ENCODE measurements at regions not wholly inside any gene's neighbourhood (a gene's known extent, or its start where the extent isn't known, plus 50 kb on each side); places are given as distances from the start of the nearest gene placed in this dataset.

GRCh38 chr3:24937228-24937627 is 442.6 kb upstream of the THRB start:
- TF ChIP-seq CTCF (IDR thresholded peaks at IDR 0.05; ENCODE audit: extremely low read depth, missing control alignments) = no peak
- DNase-seq (ENCODE audit: low spot score) = no peak

GRCh38 chr3:24937780-24938179 is 443.1 kb upstream of the THRB start:
- TF ChIP-seq CTCF (IDR thresholded peaks at IDR 0.05; ENCODE audit: extremely low read depth, missing control alignments) = no peak
- no peak for DNase-seq (ENCODE audit: low spot score)

GRCh38 chr3:24943961-24944360 is 449.3 kb upstream of the THRB start:
- TF ChIP-seq CTCF (IDR thresholded peaks at IDR 0.05; ENCODE audit: extremely low read depth, missing control alignments) = no peak
- no peak for DNase-seq (ENCODE audit: low spot score)

GRCh38 chr3:24944805-24945520 is 450.3 kb upstream of the THRB start:
- TF ChIP-seq CTCF (IDR thresholded peaks at IDR 0.05; ENCODE audit: extremely low read depth, missing control alignments) = no peak
- DNase-seq (ENCODE audit: low spot score) = no peak

GRCh38 chr3:24945563-24945962 is 450.9 kb upstream of the THRB start:
- TF ChIP-seq CTCF (IDR thresholded peaks at IDR 0.05; ENCODE audit: extremely low read depth, missing control alignments) = no peak
- DNase-seq (ENCODE audit: low spot score) = no peak

- no peak for DNase-seq (ENCODE audit: low spot score)
These were observed 452.5 kb upstream of the THRB start for GRCh38 chr3:24947103-24947502.

GRCh38 chr3:24951180-24951579 is 456.5 kb upstream of the THRB start:
- no peak for DNase-seq (ENCODE audit: low spot score)
- no peak for TF ChIP-seq CTCF (IDR thresholded peaks at IDR 0.05; ENCODE audit: extremely low read depth, missing control alignments)

More at GRCh38 chr3:24947103-24947502, 452.5 kb upstream of the THRB start:
- TF ChIP-seq CTCF (IDR thresholded peaks at IDR 0.05; ENCODE audit: extremely low read depth, missing control alignments) = no peak

Data from GM20000 (cell line).